GM12878 (cell line): ENCODE measurements at regions not wholly inside any gene's neighbourhood (a gene's known extent, or its start where the extent isn't known, plus 50 kb on each side); places are given as distances from the start of the nearest gene placed in this dataset.

Experiments
- ATAC-seq: fragments of 200-7000 bp; cut with Tn5 transposase; 3 replicates; pipeline ENCODE4 v1.9.1; 2020; ENCODE audit warnings: mild to moderate bottlenecking, moderate library complexity
- BruUV-seq: library from RNA; stranded (reverse); fragments of 400-500 nt; replicated peaks from 2 replicates; lab custom pipeline; 2021; lab: Mats Ljungman, UMichigan
- CTCF ChIA-PET: fragments of 300-600 bp; sonication (Branson Sonifier 250); formaldehyde crosslinking; extraction: SDS; loops from one replicate; lab custom pipeline; 2021; ENCODE audit warnings: inconsistent platforms; lab: Yijun Ruan, JAX
- POLR2A ChIA-PET: fragments of 350-600 bp; formaldehyde crosslinking; extraction: SDS; loops from one replicate; lab custom pipeline; 2021; ENCODE audit warnings: inconsistent platforms; lab: Charles Lee
- RAD21 ChIA-PET: fragments of 300-600 bp; sonication (Branson Sonifier 250); formaldehyde crosslinking; loops from one replicate; lab custom pipeline; 2023; ENCODE audit warnings: antibody characterized with exemption; ENCODE audit not compliant: unreplicated experiment; lab: Charles Lee
- SMC1A ChIA-PET: fragments of 300-600 bp; sonication (Branson Sonifier 250); formaldehyde crosslinking; loops from one replicate; lab custom pipeline; 2023; ENCODE audit not compliant: unreplicated experiment, uncharacterized antibody; lab: Charles Lee
- DNase-seq: peaks from one replicate; pipeline ENCODE4 v3.0.0-alpha.2; 2011; ENCODE audit warnings: low read depth, low spot score
- FAIRE-seq: peaks from 3 replicates; lab custom pipeline; 2011; peaks lifted over from hg19 to GRCh38; lab: Jason Lieb, UNC
- H2AFZ ChIP-seq: 2 replicates; pipeline ENCODE4 v1.6.0; 2011; ENCODE audit warnings: low read depth, low read length, control low read depth; ENCODE audit not compliant: control insufficient read depth
- H3K27ac ChIP-seq: 2 replicates; pipeline ENCODE4 v1.5.1; 2011; ENCODE audit warnings: control low read depth; ENCODE audit not compliant: control insufficient read depth, insufficient read depth
- H3K27me3 ChIP-seq, 2 experiments: replicated peaks in 1 of 2; 2 replicates each; pipeline versions ENCODE4 v1.6.0 to v1.6.1; 2011; ENCODE audit warnings: low read length in 1 of 2; ENCODE audit not compliant: control insufficient read depth in 2 of 2, insufficient read depth in 2 of 2
- H3K36me3 ChIP-seq, 2 experiments: 2 replicates each; pipeline ENCODE4 v1.5.1; 2011; ENCODE audit warnings: low read length in 1 of 2; ENCODE audit not compliant: control insufficient read depth in 2 of 2, insufficient read depth in 2 of 2
- H3K4me1 ChIP-seq: 2 replicates; pipeline ENCODE4 v1.6.1; 2011; ENCODE audit warnings: mild to moderate bottlenecking, low read length, moderate library complexity, mixed read lengths; ENCODE audit not compliant: control insufficient read depth, insufficient read depth
- H3K4me2 ChIP-seq: 2 replicates; pipeline ENCODE4 v1.6.0; 2011; ENCODE audit warnings: control low read depth; ENCODE audit not compliant: control insufficient read depth, insufficient read depth
- H3K4me3 ChIP-seq: fragments of 200-600 bp; sonication (generic); 2 replicates; pipeline ENCODE4 v1.5.1; 2016
- H3K79me2 ChIP-seq: 2 replicates; pipeline ENCODE4 v1.6.0; 2011; ENCODE audit warnings: low read length; ENCODE audit not compliant: control insufficient read depth, insufficient read depth
- H3K9ac ChIP-seq: 2 replicates; pipeline ENCODE4 v1.8.0; 2011; ENCODE audit warnings: low read length, control low read depth, mixed read lengths; ENCODE audit not compliant: control insufficient read depth, insufficient read depth
- H3K9me3 ChIP-seq: replicated peaks from 3 replicates; pipeline ENCODE4 v1.5.1; 2011; ENCODE audit warnings: mild to moderate bottlenecking, low read length; ENCODE audit not compliant: control insufficient read depth, insufficient read depth
- H4K20me1 ChIP-seq: 2 replicates; pipeline ENCODE4 v1.6.0; 2011; ENCODE audit not compliant: control insufficient read depth, insufficient read depth
- ASH2L ChIP-seq: fragments of 300-600, 200-600 bp; sonication (generic); IDR thresholded peaks from 2 replicates; pipeline ENCODE4 v1.6.1; 2017; ENCODE audit warnings: low read depth, mild to moderate bottlenecking, borderline replicate concordance
- CBX3 ChIP-seq: fragments of 200-600 bp; sonication (generic); IDR thresholded peaks from 2 replicates; pipeline ENCODE4 v1.6.1; 2016; ENCODE audit warnings: low read depth, borderline replicate concordance
- CREB1 ChIP-seq: IDR thresholded peaks from 2 replicates; pipeline ENCODE4 v1.6.1; 2012; ENCODE audit warnings: low read depth, mild to moderate bottlenecking, inconsistent platforms
- ETV6 ChIP-seq, 2 experiments: fragments of 450-650 bp in 1 of 2; IDR thresholded peaks in 1 of 2; conservative IDR thresholded peaks in 1 of 2; 2 replicates each; pipeline ENCODE4 v1.6.1; 2014; ENCODE audit warnings: antibody characterized with exemption in 1 of 2, borderline replicate concordance in 1 of 2, low read depth in 1 of 2, mild to moderate bottlenecking in 1 of 2, moderate library complexity in 1 of 2
- FOXM1 ChIP-seq: IDR thresholded peaks from 2 replicates; pipeline ENCODE4 v1.6.1; 2012; ENCODE audit warnings: low read depth, mild to moderate bottlenecking, inconsistent platforms, low read length, moderate library complexity
- HCFC1 ChIP-seq: fragments of 150-350 bp; IDR thresholded peaks from 2 replicates; pipeline ENCODE4 v1.6.1; 2014; ENCODE audit warnings: low read length
- HDAC6 ChIP-seq: fragments of 200-600 bp; sonication (generic); IDR thresholded peaks from one replicate; pipeline ENCODE4 v1.8.0; 2017; ENCODE audit warnings: antibody characterized with exemption; ENCODE audit not compliant: unreplicated experiment
- MAX ChIP-seq: IDR thresholded peaks from 2 replicates; pipeline ENCODE4 v1.6.1; 2012; ENCODE audit warnings: low read depth, low read length, improper control_type of control experiment
- MEF2B ChIP-seq: fragments of 450-650 bp; IDR thresholded peaks from 2 replicates; pipeline ENCODE4 v1.6.1; 2018; ENCODE audit warnings: mild to moderate bottlenecking, moderate library complexity; ENCODE audit not compliant: partially characterized antibody, poor library complexity, severe bottlenecking
- NRF1 ChIP-seq: conservative IDR thresholded peaks from 2 replicates; pipeline ENCODE4 v1.6.1; 2011; ENCODE audit warnings: mild to moderate bottlenecking, low read depth, low read length, improper control_type of control experiment
- PAX5 ChIP-seq: IDR thresholded peaks from 2 replicates; pipeline ENCODE4 v1.6.1; 2011; ENCODE audit warnings: low read depth, low read length, borderline replicate concordance
- ZNF24 ChIP-seq: fragments of 450-650 bp; IDR thresholded peaks from 2 replicates; pipeline ENCODE4 v1.6.1; 2017; ENCODE audit warnings: antibody characterized with exemption, mild to moderate bottlenecking
- ZNF687 ChIP-seq: fragments of 450-650 bp; IDR thresholded peaks from 2 replicates; pipeline ENCODE4 v1.6.1; 2017; ENCODE audit warnings: mild to moderate bottlenecking, moderate library complexity
- WGBS: methylation state at CpG from one replicate; pipeline ENCODE4 v1.1.6; 2016; ENCODE audit warnings: low lambda C conversion rate; ENCODE audit not compliant: insufficient replicate concordance, insufficient coverage; ENCODE audit errors: missing lambda C conversion rate; 5-methylcytosine and 5-hydroxymethylcytosine counted together
- in situ Hi-C: fragments of 300-500 bp; cut with MboI; formaldehyde crosslinking; loops from 9 replicates; pipeline ENCODE4 v1.14.3; 2018; ENCODE audit warnings: mixed read lengths
- intact Hi-C: fragments of 100-400 bp; cut with micrococcal nuclease; formaldehyde crosslinking; loops from one replicate; pipeline ENCODE4 v1.14.2; 2022; ENCODE audit not compliant: unreplicated experiment

- TF ChIP-seq CREB1 (peak; percentile 63; the same call in 1 of the 2 replicates), FOXM1 (peak; percentile 58; the same call in 1 of the 2 replicates), PAX5 (no peak), ETV6 (conservative IDR thresholded peaks at IDR 0.05 in 1 of 2, IDR thresholded peaks at IDR 0.05 in 1 of 2; ENCODE audit: borderline replicate concordance in 1 of 2, low read depth in 1 of 2) (no peak)
Observed at GRCh38 chr3:40961104-40961857, 238.0 kb upstream of the CTNNB1 start (continued).

- Histone ChIP-seq H3K9me3 (no peaks in the 10 kb centered on the region; the same call in 2 of the 3 replicates), H3K4me3 (no peak overlapping the region), H3K9ac (no peak overlapping the region), H2AFZ (no peak overlapping the region), H3K36me3 (no peaks in the 10 kb centered on the region), H3K4me1 (peaks cover 12% of the 10 kb centered on the region), H3K4me2 (no peak overlapping the region), H4K20me1 (no peaks in the 10 kb centered on the region), H3K27me3 (no peaks in the 10 kb centered on the region), H3K79me2 (no peaks in the 10 kb centered on the region), H3K27ac (no peak overlapping the region)
- in situ Hi-C loops = no loop called here
- FAIRE-seq (no peak), DNase-seq (no peak), ATAC-seq (no peak)
- WGBS = 98% methylated on average over 2 of the region's 2 CpGs
- ChIA-PET SMC1A (interaction anchor here (2.7 kb wide), 1 partner anchor 9 kb away, joined by 22 read pairs; no protein-coding TSS in a partner anchor), CTCF (interaction anchor here (2.4 kb wide), 1 partner anchor 9 kb away, joined by 10 read pairs; no protein-coding TSS in a partner anchor), RAD21 (no interaction called here), POLR2A (no interaction called here)
- intact Hi-C loops = no loop called here
- no peak for TF ChIP-seq ZNF687
- TF ChIP-seq ASH2L = no peak
- TF ChIP-seq NRF1 = no peak
- no peak for TF ChIP-seq HCFC1
- TF ChIP-seq ZNF24 = no peak
- TF ChIP-seq MEF2B = no peak
- TF ChIP-seq HDAC6 = no peak
- TF ChIP-seq CBX3 = no peak
- no peak for TF ChIP-seq MAX
- BruUV-seq = no TSS peak
Observed at GRCh38 chr3:40962721-40963120, 236.6 kb upstream of the CTNNB1 start.
